ENCODE measurements at regions not wholly inside any gene's neighbourhood (a gene's known extent, or its start where the extent isn't known, plus 50 kb on each side); places are given as distances from the start of the nearest gene placed in this dataset.

DNA sequence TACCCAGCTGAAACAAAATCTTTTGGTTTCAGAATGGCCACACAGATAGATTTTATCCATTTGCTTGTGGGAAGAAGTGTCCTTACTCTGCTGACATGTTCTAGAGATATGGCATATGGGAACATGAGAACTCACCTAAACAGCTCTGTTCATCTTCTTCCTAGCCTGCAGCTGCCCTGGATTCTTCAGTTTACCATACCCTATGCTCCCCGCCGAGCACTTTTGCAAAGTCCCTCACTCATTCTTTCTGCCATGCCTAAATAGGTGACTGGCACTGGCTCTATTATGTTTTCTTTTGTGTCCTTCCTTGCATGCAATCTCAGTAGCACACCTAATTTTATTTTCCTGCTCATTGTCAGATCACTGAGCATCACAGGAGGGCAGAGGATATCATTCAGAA is 293.7 kb upstream of the RSPO3 start:
- TF ChIP-seq CTCF (tag by site-specific recombination; IDR thresholded peaks at IDR 0.05) (no peak), GLI4 (tag by site-specific recombination; IDR thresholded peaks at IDR 0.05) (no peak), ZNF660 (tag by site-specific recombination; IDR thresholded peaks at IDR 0.05) (no peak)

Measured in HEK293 (cell line).